GM12874 (cell line): ENCODE measurements at regions not wholly inside any gene's neighbourhood (a gene's known extent, or its start where the extent isn't known, plus 50 kb on each side); places are given as distances from the start of the nearest gene placed in this dataset.

Source experiments
- TF ChIP-seq, protein P1 (sequence below): IDR thresholded peaks from 2 replicates; pipeline ENCODE4 v1.5.1; 2011; ENCODE audit warnings: low read depth, mild to moderate bottlenecking, control low read depth, low read length, moderate library complexity; ENCODE audit not compliant: insufficient read depth

DNA sequence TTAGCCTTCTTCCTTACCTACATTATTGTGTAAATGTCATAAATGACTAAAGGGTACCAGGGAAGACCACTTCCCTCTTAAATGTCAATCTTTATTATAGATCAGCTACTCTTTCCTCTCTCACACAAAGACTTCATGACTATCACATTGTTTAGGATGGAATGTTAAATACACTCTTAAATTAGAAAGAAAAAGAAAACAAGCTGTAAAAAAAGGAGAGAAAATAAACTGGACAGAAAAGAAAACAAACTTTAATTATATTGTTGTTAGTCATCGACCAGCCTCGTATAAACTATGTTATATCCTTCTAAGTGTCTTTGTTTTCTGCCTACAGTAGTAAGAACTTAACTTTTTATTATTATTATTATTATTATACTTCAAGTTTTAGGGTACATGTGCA, 666.4 kb upstream of the NR3C2 start:
- TF ChIP-seq, protein P1, sequence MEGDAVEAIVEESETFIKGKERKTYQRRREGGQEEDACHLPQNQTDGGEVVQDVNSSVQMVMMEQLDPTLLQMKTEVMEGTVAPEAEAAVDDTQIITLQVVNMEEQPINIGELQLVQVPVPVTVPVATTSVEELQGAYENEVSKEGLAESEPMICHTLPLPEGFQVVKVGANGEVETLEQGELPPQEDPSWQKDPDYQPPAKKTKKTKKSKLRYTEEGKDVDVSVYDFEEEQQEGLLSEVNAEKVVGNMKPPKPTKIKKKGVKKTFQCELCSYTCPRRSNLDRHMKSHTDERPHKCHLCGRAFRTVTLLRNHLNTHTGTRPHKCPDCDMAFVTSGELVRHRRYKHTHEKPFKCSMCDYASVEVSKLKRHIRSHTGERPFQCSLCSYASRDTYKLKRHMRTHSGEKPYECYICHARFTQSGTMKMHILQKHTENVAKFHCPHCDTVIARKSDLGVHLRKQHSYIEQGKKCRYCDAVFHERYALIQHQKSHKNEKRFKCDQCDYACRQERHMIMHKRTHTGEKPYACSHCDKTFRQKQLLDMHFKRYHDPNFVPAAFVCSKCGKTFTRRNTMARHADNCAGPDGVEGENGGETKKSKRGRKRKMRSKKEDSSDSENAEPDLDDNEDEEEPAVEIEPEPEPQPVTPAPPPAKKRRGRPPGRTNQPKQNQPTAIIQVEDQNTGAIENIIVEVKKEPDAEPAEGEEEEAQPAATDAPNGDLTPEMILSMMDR: no peak

DNA sequence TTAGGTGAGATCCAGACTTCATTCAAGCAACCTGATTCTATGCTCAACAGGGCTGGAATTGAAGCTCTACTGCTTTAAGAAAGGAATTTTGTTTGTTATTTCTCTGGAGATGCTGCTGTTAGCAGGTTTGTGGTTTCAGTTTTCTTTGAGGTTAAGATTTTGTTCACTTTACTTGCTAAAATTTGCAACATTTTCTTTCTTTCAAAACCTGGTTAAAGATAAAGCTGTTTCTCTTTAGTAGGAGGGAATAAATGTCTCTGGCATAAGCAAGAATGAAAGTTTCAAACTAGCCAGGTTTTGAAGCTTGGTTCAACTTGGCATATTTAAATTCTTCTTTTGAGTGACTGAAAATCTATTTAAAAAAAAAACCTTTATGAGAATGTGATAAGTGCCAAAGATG, 660.6 kb upstream of the NR3C2 start:
- TF ChIP-seq, protein P1: no peak

DNA sequence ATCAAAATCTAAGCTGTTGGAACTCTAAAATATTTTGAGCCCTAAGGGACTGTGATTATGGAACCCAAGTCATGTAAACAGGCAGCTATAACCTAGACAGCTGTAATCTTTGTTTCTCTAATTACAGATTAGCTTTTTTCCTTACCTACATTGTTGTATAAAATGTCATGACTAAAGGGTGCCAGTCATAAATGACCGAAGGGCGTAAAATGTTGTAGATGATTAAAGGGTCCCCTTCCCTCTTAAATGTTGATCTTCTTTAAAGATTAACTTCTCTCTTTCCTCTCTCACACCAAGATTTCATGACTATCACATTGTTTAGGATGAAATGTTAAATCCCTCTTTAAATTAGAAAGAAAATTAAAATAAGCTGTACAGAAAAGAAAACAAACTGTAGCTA, 659.4 kb upstream of the NR3C2 start:
- TF ChIP-seq, protein P1: no peak

DNA sequence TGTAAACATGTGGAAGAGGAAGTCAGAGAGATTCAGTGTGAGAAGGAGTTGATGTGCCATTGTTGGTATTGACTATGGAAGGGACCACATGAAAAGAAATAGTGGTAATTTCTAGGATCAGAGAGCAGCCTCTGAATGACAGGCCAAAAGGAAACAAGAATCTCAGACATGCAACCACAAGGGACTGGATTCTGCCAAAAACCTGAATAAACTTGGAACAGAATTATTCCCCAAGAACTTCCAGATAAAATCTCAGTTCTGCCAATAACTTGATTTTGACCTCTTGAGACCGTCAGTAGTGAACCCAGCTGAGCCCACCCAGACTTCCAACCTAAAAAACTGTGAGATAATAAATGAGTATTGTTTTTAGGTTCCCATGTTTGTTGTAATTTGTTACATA, 653.6 kb upstream of the NR3C2 start:
- TF ChIP-seq, protein P1: no peak

DNA sequence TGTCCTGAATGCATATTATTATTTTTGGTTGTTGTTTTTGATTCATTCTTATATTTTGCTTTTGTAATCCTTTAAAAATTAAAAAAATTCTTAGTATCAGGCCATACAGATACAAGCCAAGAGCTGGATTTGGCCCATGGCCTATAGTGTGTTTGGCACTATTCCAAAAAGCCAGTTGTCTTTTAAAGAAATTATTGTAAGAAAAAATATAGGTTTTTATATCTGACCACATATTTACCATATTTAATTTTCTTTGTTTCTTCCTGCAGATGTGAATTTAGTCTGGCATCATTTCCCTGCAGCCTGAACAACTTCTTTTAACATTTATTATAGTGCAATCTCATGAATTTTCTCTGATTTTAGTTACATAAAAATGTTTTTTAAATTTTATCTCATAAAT, 652.8 kb upstream of the NR3C2 start:
- TF ChIP-seq, protein P1: no peak

DNA sequence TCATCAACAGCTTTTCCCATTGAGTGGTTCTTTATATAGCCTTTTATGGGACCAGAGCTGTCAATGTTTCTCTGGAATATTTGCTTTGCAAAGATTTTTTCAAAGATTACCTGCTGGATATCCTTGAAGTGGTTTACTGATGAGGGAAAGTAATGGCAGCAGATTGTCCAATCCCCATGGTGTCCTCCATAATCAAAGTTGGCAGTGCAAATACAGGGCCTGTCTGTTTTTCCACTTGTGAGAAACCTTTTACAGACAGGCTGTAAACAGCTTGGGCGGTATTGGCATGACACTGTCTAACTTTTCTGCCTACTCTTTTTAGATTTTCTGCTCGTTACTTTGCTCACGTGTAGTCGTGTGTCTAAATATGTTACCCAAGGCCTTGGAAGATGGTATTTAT, 641.9 kb upstream of the NR3C2 start:
- TF ChIP-seq, protein P1: no peak

DNA sequence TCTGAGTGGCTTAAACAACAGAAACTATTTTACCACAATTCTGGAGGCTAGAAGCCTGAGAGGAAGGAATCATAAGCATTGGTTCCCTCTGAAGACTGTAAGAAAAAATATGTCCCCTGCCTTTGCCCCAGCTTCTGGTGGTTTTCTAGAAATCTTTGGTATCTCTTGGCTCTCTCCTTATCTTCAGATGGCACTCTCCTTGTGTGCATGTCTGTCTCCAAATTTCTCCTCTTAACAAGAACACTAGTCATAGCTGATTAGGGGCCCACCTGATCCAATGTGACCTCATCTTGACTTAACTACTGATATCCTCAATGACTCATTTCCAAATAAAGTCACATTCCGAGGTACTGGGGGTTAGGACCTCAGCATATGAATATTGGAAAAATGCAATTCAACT, 635.0 kb upstream of the NR3C2 start:
- TF ChIP-seq, protein P1: no peak

DNA sequence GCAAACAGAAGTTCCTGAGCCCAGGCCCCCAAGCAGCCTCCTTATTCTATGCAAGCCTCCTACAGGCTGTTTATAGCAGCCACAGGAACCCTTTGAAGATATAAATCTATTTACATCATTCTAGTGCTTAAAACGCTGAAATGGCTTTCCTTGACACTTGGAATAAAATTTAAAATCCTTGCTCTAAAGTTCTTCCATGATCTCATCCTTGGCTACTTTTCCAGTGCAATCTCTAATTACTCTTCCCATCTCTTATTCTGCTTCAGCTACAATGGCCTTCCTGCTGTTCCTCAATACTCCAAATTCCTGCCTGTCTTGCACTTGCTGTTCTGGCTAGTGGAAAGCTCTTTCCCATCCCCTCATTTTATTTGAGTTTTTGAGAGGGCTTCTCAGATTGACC, 634.2 kb upstream of the NR3C2 start:
- TF ChIP-seq, protein P1: no peak
